NCI-H446 treated with DMSO at 0.1 percent for 48 hours (cell line): ENCODE measurements at regions not wholly inside any gene's neighbourhood (a gene's known extent, or its start where the extent isn't known, plus 50 kb on each side); places are given as distances from the start of the nearest gene placed in this dataset.
"Not testable (repeated sequence)": the region's sequence is repeated elsewhere in the genome, so short reads cannot be mapped to it uniquely, and the experiment has no call there.

Experiments
- DNase-seq: peaks from one replicate; lab custom pipeline; 2025; lab: John Stamatoyannopoulos, UW

- no peak for DNase-seq
Observed at GRCh38 chr13:50130123-50130946, 115.1 kb downstream of the KCNRG start.

DNA sequence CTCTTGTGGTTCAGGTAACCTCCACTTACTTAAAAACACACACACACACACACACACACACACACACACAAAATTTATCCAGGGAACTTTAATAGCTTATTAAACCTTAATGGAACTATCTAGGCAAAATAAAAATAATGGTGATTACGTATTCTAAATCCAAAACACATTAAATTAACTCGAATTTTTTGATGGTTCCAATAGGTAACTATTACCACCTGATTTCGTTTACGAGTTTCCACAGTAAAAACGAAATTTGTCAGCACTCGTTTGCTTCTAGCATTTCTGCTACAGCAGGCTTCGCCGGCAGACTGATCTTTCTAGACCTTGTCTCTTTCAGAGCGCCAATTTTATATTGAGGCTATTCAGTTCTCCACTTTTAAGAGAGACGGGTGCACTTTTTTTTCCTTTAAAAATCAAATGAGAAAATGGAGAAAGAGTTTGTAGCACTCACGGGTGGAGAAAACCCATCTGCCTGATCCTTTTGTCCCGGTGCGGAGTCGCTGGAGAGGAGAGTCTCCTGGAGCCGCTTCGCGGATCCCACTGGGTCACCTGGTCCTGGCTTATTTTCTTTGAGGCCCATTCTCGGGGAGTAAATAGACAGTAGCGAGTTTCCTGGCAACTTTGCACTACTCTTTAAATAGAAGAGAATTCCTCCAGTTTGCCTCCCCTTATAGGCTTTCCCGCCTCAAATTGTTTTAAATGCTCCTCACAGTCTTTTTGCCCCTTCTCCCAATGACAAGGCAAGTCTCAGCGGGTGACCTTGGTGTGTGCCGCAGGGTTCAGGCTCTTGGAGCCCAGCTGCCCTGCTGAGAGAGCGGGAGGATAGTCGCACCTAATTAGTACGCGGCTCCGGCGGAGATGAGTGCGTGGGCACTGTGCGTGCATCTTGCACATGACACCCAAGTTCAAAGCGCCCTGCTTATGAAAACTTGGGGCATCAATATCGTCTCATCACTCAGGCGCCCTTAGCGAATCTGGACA, 117.0 kb downstream of the KCNRG start:
- DNase-seq, result no peak

- no peak for DNase-seq
Observed at GRCh38 chr13:50132904-50133357, 117.7 kb downstream of the KCNRG start.

- no peak for DNase-seq
Observed at GRCh38 chr13:50133358-50133953, 118.2 kb downstream of the KCNRG start.

GRCh38 chr13:50136226-50136625, 121.0 kb downstream of the KCNRG start:
- DNase-seq, result no peak

GRCh38 chr13:50136678-50137077, 121.4 kb downstream of the KCNRG start:
- DNase-seq, result no peak

- DNase-seq, result not testable (repeated sequence)
Observed at GRCh38 chr13:50139435-50139934, 124.2 kb downstream of the KCNRG start.

- no peak for DNase-seq
Observed at GRCh38 chr13:50140153-50140552, 124.9 kb downstream of the KCNRG start.

- DNase-seq, result no peak
Observed at GRCh38 chr13:50140581-50141374, 125.5 kb downstream of the KCNRG start.

DNA sequence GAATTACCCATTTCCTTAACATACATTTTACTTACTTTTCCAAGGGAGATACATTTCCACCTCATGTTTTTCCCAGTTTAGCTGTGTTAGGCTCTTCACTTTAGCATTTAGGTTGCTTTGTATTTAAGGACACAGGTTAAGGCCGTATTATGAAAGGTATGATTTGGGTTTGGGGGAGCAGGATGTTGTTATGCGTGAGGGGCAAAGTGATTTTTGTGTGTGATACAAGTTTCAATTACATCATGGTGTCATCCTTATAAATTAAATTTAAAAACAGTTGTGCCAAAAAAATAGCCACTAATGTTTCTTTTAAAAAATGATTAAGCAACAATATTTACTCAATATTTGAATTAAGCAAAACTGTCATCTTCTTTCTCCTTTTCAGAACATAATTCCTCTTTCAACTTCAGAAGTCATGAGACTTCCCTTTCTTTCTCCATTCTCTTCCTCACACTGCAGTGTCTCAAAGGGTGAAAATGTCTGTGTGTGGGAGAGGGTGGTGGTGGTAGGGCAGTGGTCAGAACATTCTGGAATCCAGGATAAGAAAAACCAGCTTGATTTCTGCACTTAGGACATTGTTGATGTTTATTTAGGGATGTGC, 126.2 kb downstream of the KCNRG start:
- no peak for DNase-seq

GRCh38 chr13:50144246-50145160, 129.3 kb downstream of the KCNRG start:
- no peak for DNase-seq

DNA sequence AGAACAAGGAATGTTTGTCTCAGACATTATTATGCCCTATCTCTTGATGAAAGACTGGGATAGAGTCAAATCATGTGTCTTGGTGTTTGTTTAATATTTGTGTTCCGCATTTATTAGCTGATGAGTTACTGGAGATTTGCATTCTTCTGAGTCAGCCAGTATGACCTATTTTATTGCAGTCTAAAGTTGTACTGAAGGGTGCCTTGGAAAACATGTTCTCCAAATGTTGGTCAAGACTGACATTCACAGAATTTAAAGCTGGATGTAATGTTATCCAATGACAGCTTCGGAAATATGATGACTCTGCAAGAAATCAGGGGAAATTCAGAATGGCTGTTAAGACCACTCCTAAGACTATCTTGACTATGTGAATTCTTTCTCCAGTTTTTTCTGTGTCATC, 134.0 kb downstream of the KCNRG start:
- DNase-seq, result no peak

DNA sequence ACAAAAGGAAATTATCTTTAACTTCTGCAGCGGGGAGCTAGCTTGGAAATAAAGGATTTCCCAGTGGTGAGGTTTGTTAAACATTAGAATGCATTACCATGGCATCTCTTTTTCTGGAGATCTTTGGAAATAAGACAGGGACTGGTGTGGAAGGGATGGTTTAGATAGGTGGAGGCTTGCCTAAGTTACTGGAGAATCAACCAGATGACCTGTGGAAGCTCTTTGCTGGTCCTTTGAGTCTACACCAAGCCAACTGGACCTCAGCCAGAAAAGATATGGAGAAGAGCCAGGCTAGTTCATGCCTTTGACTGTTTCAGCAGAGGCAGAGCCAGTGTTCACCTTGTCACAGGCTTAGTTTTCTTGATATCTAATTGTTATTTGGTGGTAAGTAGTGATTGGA, 134.7 kb downstream of the KCNRG start:
- DNase-seq, result peak; percentile 14

DNA sequence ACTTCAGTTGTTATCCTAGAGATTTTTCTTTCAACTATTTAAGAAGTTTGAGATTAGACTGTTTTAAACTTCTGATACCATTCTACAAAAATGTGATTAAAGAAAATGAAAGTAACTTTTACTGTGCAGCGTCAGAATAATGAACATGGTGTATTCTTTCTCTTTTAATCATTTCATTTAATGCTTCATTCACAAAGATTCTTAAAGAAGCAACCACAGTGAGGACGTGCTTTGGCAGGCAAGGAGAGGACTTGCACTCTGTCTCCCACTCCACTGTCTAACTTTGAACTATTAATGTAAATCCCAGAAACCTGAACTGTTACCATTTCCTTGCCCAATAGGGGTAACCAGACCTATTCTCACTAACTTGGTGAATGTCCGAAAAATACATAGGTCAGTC, 137.0 kb downstream of the KCNRG start:
- DNase-seq, result no peak

DNA sequence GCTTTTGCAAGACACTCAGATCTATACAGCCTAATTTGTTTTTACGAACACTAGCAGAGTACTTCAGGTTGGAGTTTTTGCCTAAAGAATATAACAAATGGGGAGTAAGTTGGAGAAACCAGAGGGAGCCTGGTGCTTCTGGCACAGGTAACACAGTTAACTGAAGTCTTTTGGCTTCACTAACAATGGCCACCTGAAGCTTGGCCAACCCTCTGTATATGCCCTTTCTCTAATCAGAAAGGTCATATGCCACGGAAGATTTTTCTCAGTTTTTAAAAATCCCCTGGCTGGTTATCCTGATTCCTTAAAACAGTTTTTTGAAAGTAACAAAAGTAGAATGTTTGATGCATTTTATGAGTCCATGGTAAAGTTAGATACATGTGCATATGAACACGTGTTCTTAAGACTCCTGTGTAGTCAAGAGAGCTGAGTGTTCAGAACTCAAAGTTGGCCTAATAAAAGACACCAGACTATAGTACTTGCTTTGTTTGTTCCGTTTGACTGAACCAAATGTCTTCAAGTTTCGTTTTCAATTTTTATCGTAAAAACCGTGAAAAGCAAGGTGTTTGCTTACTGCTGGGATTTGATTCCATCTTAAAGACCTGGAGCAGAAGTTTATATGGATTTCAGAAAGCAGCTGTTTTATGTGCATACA, 137.5 kb downstream of the KCNRG start:
- no peak for DNase-seq

GRCh38 chr13:50153401-50153800, 138.2 kb downstream of the KCNRG start:
- no peak for DNase-seq

- no peak for DNase-seq
Observed at GRCh38 chr13:50153876-50154275, 138.6 kb downstream of the KCNRG start.

DNA sequence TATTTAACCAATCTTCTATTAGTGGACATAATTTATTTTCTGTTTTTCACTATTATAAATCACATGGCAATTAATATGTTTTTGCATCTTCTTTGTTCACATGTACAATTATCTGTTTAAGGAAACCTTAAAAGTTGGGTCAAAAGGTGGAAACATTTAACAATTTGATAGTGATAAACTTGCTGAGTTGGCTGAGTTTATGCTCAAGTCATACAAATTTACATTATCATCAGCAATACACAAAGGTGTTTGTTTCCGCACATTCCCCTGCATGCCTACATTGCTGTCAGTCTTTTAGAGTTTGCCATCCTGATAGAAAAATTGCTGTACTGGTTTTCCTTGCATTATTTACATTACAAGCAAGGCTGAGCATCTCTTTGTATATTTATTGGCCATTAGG, 139.5 kb downstream of the KCNRG start:
- DNase-seq, result no peak

- no peak for DNase-seq
Observed at GRCh38 chr13:50156140-50156539, 140.9 kb downstream of the KCNRG start.
